DMS153 treated with DMSO at 0.1 percent for 48 hours (cell line): ENCODE measurements at regions not wholly inside any gene's neighbourhood (a gene's known extent, or its start where the extent isn't known, plus 50 kb on each side); places are given as distances from the start of the nearest gene placed in this dataset.

ENCODE experiments used
- DNase-seq: peaks from one replicate; lab custom pipeline; 2025; ENCODE audit not compliant: unreplicated experiment; lab: John Stamatoyannopoulos, UW

GRCh38 chr9:2351324-2351723, 270.3 kb upstream of the VLDLR start:
- no peak for DNase-seq

- DNase-seq: no peak
Measured at GRCh38 chr9:2354216-2354615, 267.4 kb upstream of the VLDLR start.

- no peak for DNase-seq
Measured at GRCh38 chr9:2354856-2355696, 266.5 kb upstream of the VLDLR start.

- DNase-seq: no peak
Measured at GRCh38 chr9:2355697-2355983, 265.9 kb upstream of the VLDLR start.

- no peak for DNase-seq
Measured at GRCh38 chr9:2356041-2356790, 265.4 kb upstream of the VLDLR start.

GRCh38 chr9:2359891-2360471, 261.6 kb upstream of the VLDLR start:
- no peak for DNase-seq

GRCh38 chr9:2362150-2362549, 259.4 kb upstream of the VLDLR start:
- no peak for DNase-seq

- no peak for DNase-seq
Measured at GRCh38 chr9:2363138-2363745, 258.3 kb upstream of the VLDLR start.

- no peak for DNase-seq
Measured at GRCh38 chr9:2363781-2364180, 257.8 kb upstream of the VLDLR start.

GRCh38 chr9:2367970-2368369, 253.6 kb upstream of the VLDLR start:
- no peak for DNase-seq

- DNase-seq: no peak
Measured at GRCh38 chr9:2373648-2374047, 247.9 kb upstream of the VLDLR start.

GRCh38 chr9:2375114-2375513, 246.5 kb upstream of the VLDLR start:
- no peak for DNase-seq

- DNase-seq: no peak
Measured at GRCh38 chr9:2377117-2377516, 244.5 kb upstream of the VLDLR start.

GRCh38 chr9:2377834-2378233, 243.8 kb upstream of the VLDLR start:
- DNase-seq: no peak

- no peak for DNase-seq
Measured at GRCh38 chr9:2378266-2378665, 243.3 kb upstream of the VLDLR start.

GRCh38 chr9:2378816-2379215, 242.8 kb upstream of the VLDLR start:
- no peak for DNase-seq

GRCh38 chr9:2384741-2385140, 236.8 kb upstream of the VLDLR start:
- no peak for DNase-seq

GRCh38 chr9:2385746-2386145, 235.8 kb upstream of the VLDLR start:
- DNase-seq: no peak

GRCh38 chr9:2386566-2386965, 235.0 kb upstream of the VLDLR start:
- no peak for DNase-seq

- DNase-seq: no peak
Measured at GRCh38 chr9:2387166-2387565, 234.4 kb upstream of the VLDLR start.

GRCh38 chr9:2389404-2389803, 232.2 kb upstream of the VLDLR start:
- no peak for DNase-seq

- DNase-seq: no peak
Measured at GRCh38 chr9:2390028-2390427, 231.6 kb upstream of the VLDLR start.
